Caco-2 (cell line): ENCODE measurements at regions not wholly inside any gene's neighbourhood (a gene's known extent, or its start where the extent isn't known, plus 50 kb on each side); places are given as distances from the start of the nearest gene placed in this dataset.

Source experiments
- BruUV-seq: library from RNA; stranded (reverse); fragments of 400-500 nt; replicated peaks from 2 replicates; lab custom pipeline; 2021; lab: Mats Ljungman, UMichigan
- CTCF ChIA-PET: fragments of 300-600 bp; sonication (Branson Sonifier 250); formaldehyde crosslinking; loops from one replicate; lab custom pipeline; 2022; ENCODE audit warnings: antibody characterized with exemption; lab: Charles Lee
- POLR2A ChIA-PET: fragments of 300-600 bp; sonication (Branson Sonifier 250); formaldehyde crosslinking; loops from one replicate; lab custom pipeline; 2022; ENCODE audit warnings: antibody characterized with exemption; lab: Charles Lee
- DNase-seq, 2 experiments: peaks; one replicate each; pipeline versions ENCODE4 v3.0.0 to v3.0.0-alpha.2; 2020 to 2022
- H3K27me3 ChIP-seq: replicated peaks from 2 replicates; pipeline ENCODE4 v1.6.0; 2011; ENCODE audit warnings: low read length; ENCODE audit not compliant: control insufficient read depth, insufficient read depth
- H3K36me3 ChIP-seq: 2 replicates; pipeline ENCODE4 v1.5.1; 2011; ENCODE audit warnings: low read length; ENCODE audit not compliant: control insufficient read depth, insufficient read depth
- H3K4me1 ChIP-seq: fragments of 250-450 bp; sonication (Bioruptor Pico); 2 replicates; pipeline ENCODE4 v1.5.1; 2020; ENCODE audit warnings: mild to moderate bottlenecking
- H3K4me3 ChIP-seq: 2 replicates; pipeline ENCODE4 v1.5.1; 2011; ENCODE audit warnings: low read depth, mild to moderate bottlenecking, control low read depth, low read length
- H3K9me3 ChIP-seq: fragments of 250-450 bp; sonication (Bioruptor Pico); 2 replicates; pipeline ENCODE4 v1.5.1; 2020; ENCODE audit warnings: mild to moderate bottlenecking, moderate library complexity
- H3K27ac Mint-ChIP-seq: one replicate; pipeline ENCODE4 v1.8.0; 2022; ENCODE audit warnings: mixed read lengths; ENCODE audit not compliant: unreplicated experiment
- H3K27me3 Mint-ChIP-seq: one replicate; pipeline ENCODE4 v1.8.0; 2022; ENCODE audit warnings: mixed read lengths; ENCODE audit not compliant: insufficient read depth, unreplicated experiment
- H3K36me3 Mint-ChIP-seq: one replicate; pipeline ENCODE4 v1.8.0; 2022; ENCODE audit warnings: mild to moderate bottlenecking, mixed read lengths; ENCODE audit not compliant: insufficient read depth, unreplicated experiment
- H3K4me1 Mint-ChIP-seq: one replicate; pipeline ENCODE4 v1.8.0; 2022; ENCODE audit warnings: low read depth, mixed read lengths; ENCODE audit not compliant: unreplicated experiment
- H3K4me3 Mint-ChIP-seq: one replicate; pipeline ENCODE4 v1.8.0; 2022; ENCODE audit warnings: mild to moderate bottlenecking, moderate library complexity, mixed read lengths; ENCODE audit not compliant: unreplicated experiment
- H3K9me3 Mint-ChIP-seq: one replicate; pipeline ENCODE4 v1.8.0; 2022; ENCODE audit warnings: mixed read lengths; ENCODE audit not compliant: unreplicated experiment
- CTCF ChIP-seq, 2 experiments: fragments of 200-600 bp in 1 of 2; IDR thresholded peaks; 1 replicate in 1 of 2; 2 replicates in 1 of 2; pipeline versions ENCODE4 v1.5.1 to v1.8.0; 2011 to 2022; ENCODE audit warnings: antibody characterized with exemption in 1 of 2, control low read depth in 1 of 2, inconsistent platforms in 1 of 2, low read depth in 1 of 2, low read length in 1 of 2, mild to moderate bottlenecking in 1 of 2, moderate library complexity in 1 of 2; ENCODE audit not compliant: insufficient read depth in 1 of 2, severe bottlenecking in 1 of 2, unreplicated experiment in 1 of 2
- intact Hi-C: fragments of 100-400 bp; cut with micrococcal nuclease; formaldehyde crosslinking; loops from one replicate; pipeline ENCODE4 v1.10.0; 2022; ENCODE audit not compliant: unreplicated experiment

GRCh38 chr12:38589306-38589632, 272.7 kb downstream of the ALG10B start:
- BruUV-seq = no TSS peak
- intact Hi-C loops = no loop called here
- Mint-ChIP-seq H3K36me3 (no peaks in the 10 kb centered on the region), H3K27ac (no peak overlapping the region), H3K4me3 (no peak overlapping the region), H3K4me1 (no peaks in the 10 kb centered on the region), H3K27me3 (peaks cover 8% of the 10 kb centered on the region), H3K9me3 (no peaks in the 10 kb centered on the region)
- no peak overlapping the region for H3K4me3 ChIP-seq
- no peak for TF ChIP-seq CTCF (IDR thresholded peaks at IDR 0.05; ENCODE audit: insufficient read depth in 1 of 2, low read depth in 1 of 2, low read length in 1 of 2, severe bottlenecking in 1 of 2, unreplicated experiment in 1 of 2)
- ChIA-PET CTCF (no interaction called here), POLR2A (no interaction called here)
- H3K36me3 ChIP-seq = no peaks in the 10 kb centered on the region
- no peaks in the 10 kb centered on the region for H3K4me1 ChIP-seq
- DNase-seq = no peak
- H3K9me3 ChIP-seq = no peaks in the 10 kb centered on the region
- no peaks in the 10 kb centered on the region for H3K27me3 ChIP-seq

GRCh38 chr12:38601949-38602348, 285.4 kb downstream of the ALG10B start:
- ChIA-PET POLR2A (interaction anchor here (0.6 kb wide), 1 partner anchor 90 kb away, joined by 6 read pairs; no protein-coding TSS in a partner anchor), CTCF (no interaction called here)
- Mint-ChIP-seq H3K27me3 (peaks cover 6% of the 10 kb centered on the region), H3K4me1 (no peaks in the 10 kb centered on the region), H3K27ac (no peak overlapping the region), H3K36me3 (no peaks in the 10 kb centered on the region), H3K9me3 (peaks cover 7% of the 10 kb centered on the region), H3K4me3 (no peak overlapping the region)
- TF ChIP-seq CTCF (IDR thresholded peaks at IDR 0.05; ENCODE audit: insufficient read depth in 1 of 2, low read depth in 1 of 2, low read length in 1 of 2, severe bottlenecking in 1 of 2, unreplicated experiment in 1 of 2) = no peak
- H3K27me3 ChIP-seq = no peaks in the 10 kb centered on the region
- BruUV-seq = no TSS peak
- no peaks in the 10 kb centered on the region; the same call in 1 of the 2 replicates for H3K4me1 ChIP-seq
- H3K9me3 ChIP-seq = no peaks in the 10 kb centered on the region; the same call in 1 of the 2 replicates
- no peaks in the 10 kb centered on the region for H3K36me3 ChIP-seq
- DNase-seq = no peak
- H3K4me3 ChIP-seq = no peak overlapping the region
- intact Hi-C loops = no loop called here
